ENCODE measurements at regions not wholly inside any gene's neighbourhood (a gene's known extent, or its start where the extent isn't known, plus 50 kb on each side); places are given as distances from the start of the nearest gene placed in this dataset.

- Histone ChIP-seq H3K27ac (ENCODE audit: low read depth in 1 of 2, low read length in 1 of 2) (no peak overlapping the region), H3K9ac (ENCODE audit: insufficient read depth in 1 of 2, low read length in 2 of 2) (no peak overlapping the region), H3K9me3 (ENCODE audit: control insufficient read depth in 4 of 4, insufficient read depth in 3 of 4, low read length in 3 of 4) (no peaks in the 10 kb centered on the region), H3K4me3 (no peak overlapping the region), H3K27me3 (ENCODE audit: control insufficient read depth in 3 of 3, insufficient read depth in 3 of 3, low read length in 2 of 3) (no peaks in the 10 kb centered on the region), H3K36me3 (ENCODE audit: control insufficient read depth in 4 of 4, insufficient read depth in 4 of 4, low read length in 4 of 4) (no peaks in the 10 kb centered on the region), H3K4me1 (ENCODE audit: control insufficient read depth in 5 of 5, insufficient read depth in 5 of 5, low read length in 5 of 5) (no peaks in the 10 kb centered on the region)
- DNase-seq: no peak
- 90 to 98% methylated on average over 2 of the region's 2 CpGs for WGBS, 2 donors
- ATAC-seq (ENCODE audit: insufficient read depth, low FRiP score): no peak
- TF ChIP-seq CTCF (IDR thresholded peaks at IDR 0.05; ENCODE audit: control extremely low read depth, extremely low read depth): no peak
Measured at GRCh38 chr3:95055288-95055687, 992.4 kb downstream of the NSUN3 start.

- no peak overlapping the region for H3K27ac ChIP-seq (ENCODE audit: low read depth in 1 of 2, low read length in 1 of 2)
- H3K9ac ChIP-seq (ENCODE audit: insufficient read depth in 1 of 2, low read length in 2 of 2): no peak overlapping the region
- no peaks in the 10 kb centered on the region for H3K27me3 ChIP-seq (ENCODE audit: control insufficient read depth in 3 of 3, insufficient read depth in 3 of 3, low read length in 2 of 3)
- ATAC-seq (ENCODE audit: insufficient read depth, low FRiP score): no peak
- TF ChIP-seq CTCF (IDR thresholded peaks at IDR 0.05; ENCODE audit: control extremely low read depth, extremely low read depth): no peak
- H3K4me3 ChIP-seq: no peak overlapping the region
- no peaks in the 10 kb centered on the region for H3K4me1 ChIP-seq (ENCODE audit: control insufficient read depth in 5 of 5, insufficient read depth in 5 of 5, low read length in 5 of 5)
- no peak for DNase-seq
- H3K36me3 ChIP-seq (ENCODE audit: control insufficient read depth in 4 of 4, insufficient read depth in 4 of 4, low read length in 4 of 4): no peaks in the 10 kb centered on the region
- no peaks in the 10 kb centered on the region for H3K9me3 ChIP-seq (ENCODE audit: control insufficient read depth in 4 of 4, insufficient read depth in 3 of 4, low read length in 3 of 4)
- WGBS, 2 donors: 80 to 98% methylated on average over 3 of the region's 3 CpGs
Measured at GRCh38 chr3:95082191-95082590, 1019.3 kb downstream of the NSUN3 start.

- H3K27ac ChIP-seq (ENCODE audit: low read depth in 1 of 2, low read length in 1 of 2): no peak overlapping the region
- ATAC-seq (ENCODE audit: insufficient read depth, low FRiP score): no peak
- no peak overlapping the region for H3K4me3 ChIP-seq
- DNase-seq: no peak
- no peak overlapping the region for H3K9ac ChIP-seq (ENCODE audit: insufficient read depth in 1 of 2, low read length in 2 of 2)
- TF ChIP-seq CTCF (IDR thresholded peaks at IDR 0.05; ENCODE audit: control extremely low read depth, extremely low read depth): no peak
- H3K27me3 ChIP-seq (ENCODE audit: control insufficient read depth in 3 of 3, insufficient read depth in 3 of 3, low read length in 2 of 3): no peaks in the 10 kb centered on the region
- no peaks in the 10 kb centered on the region for H3K4me1 ChIP-seq (ENCODE audit: control insufficient read depth in 5 of 5, insufficient read depth in 5 of 5, low read length in 5 of 5)
- no peaks in the 10 kb centered on the region for H3K9me3 ChIP-seq (ENCODE audit: control insufficient read depth in 4 of 4, insufficient read depth in 3 of 4, low read length in 3 of 4)
- H3K36me3 ChIP-seq (ENCODE audit: control insufficient read depth in 4 of 4, insufficient read depth in 4 of 4, low read length in 4 of 4): no peaks in the 10 kb centered on the region
Measured at GRCh38 chr3:95084738-95085137, 1021.9 kb downstream of the NSUN3 start.

GRCh38 chr3:95088464-95088863, 1025.6 kb downstream of the NSUN3 start:
- Histone ChIP-seq H3K27ac (ENCODE audit: low read depth in 1 of 2, low read length in 1 of 2) (no peak overlapping the region), H3K4me1 (ENCODE audit: control insufficient read depth in 5 of 5, insufficient read depth in 5 of 5, low read length in 5 of 5) (no peaks in the 10 kb centered on the region), H3K9ac (ENCODE audit: insufficient read depth in 1 of 2, low read length in 2 of 2) (no peak overlapping the region), H3K4me3 (no peak overlapping the region), H3K9me3 (ENCODE audit: control insufficient read depth in 4 of 4, insufficient read depth in 3 of 4, low read length in 3 of 4) (no peaks in the 10 kb centered on the region), H3K27me3 (ENCODE audit: control insufficient read depth in 3 of 3, insufficient read depth in 3 of 3, low read length in 2 of 3) (no peaks in the 10 kb centered on the region), H3K36me3 (ENCODE audit: control insufficient read depth in 4 of 4, insufficient read depth in 4 of 4, low read length in 4 of 4) (no peaks in the 10 kb centered on the region)
- 91 to 94% methylated on average over 5 of the region's 5 CpGs for WGBS, 2 donors
- DNase-seq (no peak), ATAC-seq (ENCODE audit: insufficient read depth, low FRiP score) (no peak)
- TF ChIP-seq CTCF (IDR thresholded peaks at IDR 0.05; ENCODE audit: control extremely low read depth, extremely low read depth): no peak
